Panc1 (cell line): ENCODE measurements at regions not wholly inside any gene's neighbourhood (a gene's known extent, or its start where the extent isn't known, plus 50 kb on each side); places are given as distances from the start of the nearest gene placed in this dataset.

ENCODE experiments used
- ATAC-seq: fragments of 200-7000 bp; cut with Tn5 transposase; 2 replicates; pipeline ENCODE4 v1.9.1; 2020; ENCODE audit warnings: mild to moderate bottlenecking, moderate library complexity
- BruUV-seq: library from RNA; stranded (reverse); fragments of 400-500 nt; replicated peaks from 2 replicates; lab custom pipeline; 2021; lab: Mats Ljungman, UMichigan
- CTCF ChIA-PET: fragments of 300-600 bp; sonication (Branson Sonifier 250); formaldehyde crosslinking; loops from one replicate; lab custom pipeline; 2022; ENCODE audit warnings: antibody characterized with exemption; lab: Charles Lee
- POLR2A ChIA-PET: fragments of 300-600 bp; sonication (Branson Sonifier 250); formaldehyde crosslinking; loops from one replicate; lab custom pipeline; 2022; ENCODE audit warnings: antibody characterized with exemption; lab: Charles Lee
- DNase-seq: peaks from one replicate; pipeline ENCODE4 v3.0.0-alpha.2; 2010; ENCODE audit warnings: low read depth, low spot score
- H3K27ac ChIP-seq: 2 replicates; pipeline ENCODE4 v1.5.1; 2011; ENCODE audit warnings: mild to moderate bottlenecking, low read length, inconsistent platforms
- H3K27me3 ChIP-seq: fragments of 200-500 bp; sonication (Bioruptor generic); 2 replicates; pipeline ENCODE4 v1.6.0; 2014; ENCODE audit warnings: low read length, inconsistent platforms; ENCODE audit not compliant: control insufficient read depth, insufficient read depth
- H3K36me3 ChIP-seq: fragments of 200-500 bp; sonication (Bioruptor generic); 2 replicates; pipeline ENCODE4 v1.5.1; 2014; ENCODE audit warnings: inconsistent platforms, mild to moderate bottlenecking, low read length, moderate library complexity; ENCODE audit not compliant: control insufficient read depth, insufficient read depth
- H3K4me1 ChIP-seq: 2 replicates; pipeline ENCODE4 v1.5.1; 2011; ENCODE audit warnings: inconsistent platforms, mild to moderate bottlenecking, low read length, moderate library complexity; ENCODE audit not compliant: control insufficient read depth, insufficient read depth
- H3K4me3 ChIP-seq, 2 experiments: 2 replicates each; pipeline ENCODE4 v1.5.1; 2011 to 2012; ENCODE audit warnings: low read depth in 2 of 2, low read length in 2 of 2, mild to moderate bottlenecking in 2 of 2, inconsistent platforms in 1 of 2, moderate library complexity in 1 of 2
- H3K9me3 ChIP-seq: fragments of 200-500 bp; sonication (Bioruptor generic); 2 replicates; pipeline ENCODE4 v1.5.1; 2014; ENCODE audit warnings: low read depth, mild to moderate bottlenecking, inconsistent platforms, low read length, moderate library complexity; ENCODE audit not compliant: control insufficient read depth, insufficient read depth
- POLR2AphosphoS5 ChIP-seq: IDR thresholded peaks from 2 replicates; pipeline ENCODE4 v1.6.1; 2012; ENCODE audit warnings: mild to moderate bottlenecking, low read depth, low read length, moderate library complexity
- SIN3A ChIP-seq: IDR thresholded peaks from 2 replicates; pipeline ENCODE4 v1.6.1; 2012; ENCODE audit warnings: low read depth, mild to moderate bottlenecking, low read length, moderate library complexity, borderline replicate concordance; ENCODE audit not compliant: insufficient read depth
- TCF7L2 ChIP-seq: IDR thresholded peaks from 2 replicates; pipeline ENCODE4 v1.6.1; 2011; ENCODE audit warnings: mild to moderate bottlenecking, low read depth, low read length, inconsistent platforms
- in situ Hi-C: cut with HindIII; loops from 2 replicates; pipeline ENCODE4 v1.10.0; 2016; ENCODE audit warnings: low sequenced_read_pairs, low pct_unique_long_range_greater_than_20kb
- intact Hi-C: fragments of 100-400 bp; cut with micrococcal nuclease; formaldehyde crosslinking; loops from one replicate; pipeline ENCODE4 v1.10.0; 2022; ENCODE audit not compliant: unreplicated experiment
- TF ChIP-seq, protein P1 (sequence below), 2 experiments: IDR thresholded peaks; 2 replicates each; pipeline ENCODE4 v1.6.1; 2011 to 2012; ENCODE audit warnings: low read depth in 2 of 2, control low read depth in 1 of 2, low read length in 1 of 2, mild to moderate bottlenecking in 1 of 2, moderate library complexity in 1 of 2; ENCODE audit not compliant: insufficient read depth in 1 of 2
- TF ChIP-seq, protein P2 (sequence below): fragments of 450-650 bp; IDR thresholded peaks from 2 replicates; pipeline ENCODE4 v1.5.1; 2017; ENCODE audit warnings: mild to moderate bottlenecking

DNA sequence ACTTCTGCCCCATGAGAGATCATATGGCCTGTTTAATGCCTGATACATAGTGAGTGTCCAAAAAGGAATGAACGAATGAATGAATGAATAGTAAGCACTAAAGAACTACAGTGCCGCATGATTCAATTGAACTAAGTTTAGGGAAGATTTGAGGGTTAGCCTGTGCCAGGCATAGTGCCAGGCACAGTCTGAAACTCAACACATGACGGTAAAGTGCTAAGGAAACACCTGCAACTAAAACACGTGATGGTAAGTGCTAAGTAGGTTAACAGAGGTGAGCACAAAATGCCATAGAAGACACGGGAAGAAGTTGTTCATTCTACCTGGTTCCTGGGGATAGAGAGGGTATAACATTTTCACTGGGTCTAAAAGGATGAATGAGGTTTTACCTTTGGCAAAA, 93.5 kb upstream of the DBX1 start:
- intact Hi-C loops = no loop called here

DNA sequence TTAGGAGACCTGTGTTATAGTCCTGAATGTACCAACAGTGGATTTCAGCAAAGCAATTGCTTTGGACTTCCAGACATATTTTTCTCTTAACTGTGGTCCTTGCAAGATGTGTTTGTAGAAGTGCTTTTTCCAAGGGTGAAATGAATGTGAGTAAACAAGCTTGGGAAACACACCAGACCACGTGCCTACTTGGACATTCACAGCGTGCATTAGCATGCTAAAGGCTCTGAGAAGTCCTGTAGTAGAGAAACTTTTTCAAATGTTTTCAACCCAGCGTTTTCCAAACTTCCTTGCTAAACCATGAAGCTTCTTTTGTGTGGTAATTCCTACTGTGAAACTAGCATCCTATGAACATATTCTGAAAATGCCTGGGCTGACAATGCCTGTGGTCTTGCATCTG, 91.2 kb upstream of the DBX1 start:
- peaks cover 28% of the 10 kb centered on the region for H3K27me3 ChIP-seq
- intact Hi-C loops (no loop called here), in situ Hi-C loops (no loop called here)
- H3K4me3 ChIP-seq = no peak overlapping the region
- H3K4me1 ChIP-seq = no peaks in the 10 kb centered on the region; the same call in 1 of the 2 replicates
- no TSS peak for BruUV-seq
- POLR2A ChIA-PET = no interaction called here
- no peaks in the 10 kb centered on the region; the same call in 1 of the 2 replicates for H3K36me3 ChIP-seq
- DNase-seq (no peak), ATAC-seq (no peak)
- H3K9me3 ChIP-seq = no peaks in the 10 kb centered on the region
- TF ChIP-seq SIN3A (no peak), TCF7L2 (no peak), POLR2AphosphoS5 (no peak)
- TF ChIP-seq, protein P1, sequence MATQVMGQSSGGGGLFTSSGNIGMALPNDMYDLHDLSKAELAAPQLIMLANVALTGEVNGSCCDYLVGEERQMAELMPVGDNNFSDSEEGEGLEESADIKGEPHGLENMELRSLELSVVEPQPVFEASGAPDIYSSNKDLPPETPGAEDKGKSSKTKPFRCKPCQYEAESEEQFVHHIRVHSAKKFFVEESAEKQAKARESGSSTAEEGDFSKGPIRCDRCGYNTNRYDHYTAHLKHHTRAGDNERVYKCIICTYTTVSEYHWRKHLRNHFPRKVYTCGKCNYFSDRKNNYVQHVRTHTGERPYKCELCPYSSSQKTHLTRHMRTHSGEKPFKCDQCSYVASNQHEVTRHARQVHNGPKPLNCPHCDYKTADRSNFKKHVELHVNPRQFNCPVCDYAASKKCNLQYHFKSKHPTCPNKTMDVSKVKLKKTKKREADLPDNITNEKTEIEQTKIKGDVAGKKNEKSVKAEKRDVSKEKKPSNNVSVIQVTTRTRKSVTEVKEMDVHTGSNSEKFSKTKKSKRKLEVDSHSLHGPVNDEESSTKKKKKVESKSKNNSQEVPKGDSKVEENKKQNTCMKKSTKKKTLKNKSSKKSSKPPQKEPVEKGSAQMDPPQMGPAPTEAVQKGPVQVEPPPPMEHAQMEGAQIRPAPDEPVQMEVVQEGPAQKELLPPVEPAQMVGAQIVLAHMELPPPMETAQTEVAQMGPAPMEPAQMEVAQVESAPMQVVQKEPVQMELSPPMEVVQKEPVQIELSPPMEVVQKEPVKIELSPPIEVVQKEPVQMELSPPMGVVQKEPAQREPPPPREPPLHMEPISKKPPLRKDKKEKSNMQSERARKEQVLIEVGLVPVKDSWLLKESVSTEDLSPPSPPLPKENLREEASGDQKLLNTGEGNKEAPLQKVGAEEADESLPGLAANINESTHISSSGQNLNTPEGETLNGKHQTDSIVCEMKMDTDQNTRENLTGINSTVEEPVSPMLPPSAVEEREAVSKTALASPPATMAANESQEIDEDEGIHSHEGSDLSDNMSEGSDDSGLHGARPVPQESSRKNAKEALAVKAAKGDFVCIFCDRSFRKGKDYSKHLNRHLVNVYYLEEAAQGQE (IDR thresholded peaks at IDR 0.05; ENCODE audit: insufficient read depth in 1 of 2, low read depth in 2 of 2, low read length in 1 of 2) = no peak
- TF ChIP-seq, protein P2, sequence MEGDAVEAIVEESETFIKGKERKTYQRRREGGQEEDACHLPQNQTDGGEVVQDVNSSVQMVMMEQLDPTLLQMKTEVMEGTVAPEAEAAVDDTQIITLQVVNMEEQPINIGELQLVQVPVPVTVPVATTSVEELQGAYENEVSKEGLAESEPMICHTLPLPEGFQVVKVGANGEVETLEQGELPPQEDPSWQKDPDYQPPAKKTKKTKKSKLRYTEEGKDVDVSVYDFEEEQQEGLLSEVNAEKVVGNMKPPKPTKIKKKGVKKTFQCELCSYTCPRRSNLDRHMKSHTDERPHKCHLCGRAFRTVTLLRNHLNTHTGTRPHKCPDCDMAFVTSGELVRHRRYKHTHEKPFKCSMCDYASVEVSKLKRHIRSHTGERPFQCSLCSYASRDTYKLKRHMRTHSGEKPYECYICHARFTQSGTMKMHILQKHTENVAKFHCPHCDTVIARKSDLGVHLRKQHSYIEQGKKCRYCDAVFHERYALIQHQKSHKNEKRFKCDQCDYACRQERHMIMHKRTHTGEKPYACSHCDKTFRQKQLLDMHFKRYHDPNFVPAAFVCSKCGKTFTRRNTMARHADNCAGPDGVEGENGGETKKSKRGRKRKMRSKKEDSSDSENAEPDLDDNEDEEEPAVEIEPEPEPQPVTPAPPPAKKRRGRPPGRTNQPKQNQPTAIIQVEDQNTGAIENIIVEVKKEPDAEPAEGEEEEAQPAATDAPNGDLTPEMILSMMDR = no peak
- H3K27ac ChIP-seq = no peak overlapping the region
- CTCF ChIA-PET = no interaction called here

More for the DNA sequence above, 93.5 kb upstream of the DBX1 start:
- no peak overlapping the region for H3K27ac ChIP-seq
- in situ Hi-C loops = no loop called here
- no peaks in the 10 kb centered on the region; the same call in 1 of the 2 replicates for H3K4me1 ChIP-seq
- CTCF ChIA-PET = no interaction called here
- DNase-seq = no peak
- no peak for TF ChIP-seq SIN3A
- TF ChIP-seq, protein P1 (IDR thresholded peaks at IDR 0.05; ENCODE audit: insufficient read depth in 1 of 2, low read depth in 2 of 2, low read length in 1 of 2) = no peak
- TF ChIP-seq, protein P2 = no peak
- TF ChIP-seq POLR2AphosphoS5 = no peak
- no peak for TF ChIP-seq TCF7L2
- no TSS peak for BruUV-seq
- POLR2A ChIA-PET = no interaction called here
- no peaks in the 10 kb centered on the region; the same call in 1 of the 2 replicates for H3K36me3 ChIP-seq
- ATAC-seq = no peak
- peaks cover 34% of the 10 kb centered on the region for H3K27me3 ChIP-seq
- no peak overlapping the region for H3K4me3 ChIP-seq
- H3K9me3 ChIP-seq = no peaks in the 10 kb centered on the region
